HFFc6 (cell line): ENCODE measurements at regions not wholly inside any gene's neighbourhood (a gene's known extent, or its start where the extent isn't known, plus 50 kb on each side); places are given as distances from the start of the nearest gene placed in this dataset.

Source experiments
- DNase-seq: peaks from one replicate; pipeline ENCODE4 v3.0.0-alpha.2; 2018
- H3K27ac Mint-ChIP-seq: 2 replicates; pipeline ENCODE4 v1.8.0; 2020; ENCODE audit warnings: mild to moderate bottlenecking, mixed read lengths
- H3K27me3 Mint-ChIP-seq: 2 replicates; pipeline ENCODE4 v1.8.0; 2021; ENCODE audit warnings: mild to moderate bottlenecking, moderate library complexity, mixed read lengths; ENCODE audit not compliant: insufficient read depth
- H3K36me3 Mint-ChIP-seq: 2 replicates; pipeline ENCODE4 v1.8.0; 2021; ENCODE audit warnings: low read depth, mixed read lengths
- H3K4me1 Mint-ChIP-seq: 2 replicates; pipeline ENCODE4 v1.8.0; 2020; ENCODE audit warnings: low read depth, mixed read lengths
- H3K4me3 Mint-ChIP-seq: 2 replicates; pipeline ENCODE4 v1.8.0; 2020; ENCODE audit warnings: mild to moderate bottlenecking, moderate library complexity, mixed read lengths
- H3K9me3 Mint-ChIP-seq: 2 replicates; pipeline ENCODE4 v1.8.0; 2020; ENCODE audit warnings: mild to moderate bottlenecking, mixed read lengths
- CTCF ChIP-seq: fragments of 200-600 bp; sonication (generic); IDR thresholded peaks from 2 replicates; pipeline ENCODE4 v1.5.0; 2021; ENCODE audit warnings: antibody characterized with exemption, mild to moderate bottlenecking

DNA sequence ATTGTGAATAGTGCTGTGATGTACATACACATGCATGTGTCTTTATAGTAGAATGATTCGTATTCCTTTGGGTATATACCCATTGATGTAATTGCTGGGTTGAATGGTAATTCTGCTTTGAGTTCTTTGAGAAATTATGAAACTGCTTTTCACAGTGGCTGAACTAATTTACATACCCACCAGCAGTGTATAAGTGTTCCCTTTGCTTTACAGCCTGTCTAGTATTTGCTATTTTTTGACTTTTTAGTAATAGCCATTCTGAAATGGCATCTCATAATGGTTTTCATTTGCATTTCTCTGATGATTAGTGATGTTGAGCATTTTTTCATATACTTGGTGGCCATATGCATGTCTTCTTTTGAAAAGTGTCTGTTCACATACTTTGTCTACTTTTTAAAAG, 54.5 kb upstream of the FAM78B start:
- no peaks in the 10 kb centered on the region; the same call in 1 of the 2 replicates for H3K36me3 Mint-ChIP-seq
- H3K4me1 Mint-ChIP-seq = no peaks in the 10 kb centered on the region
- no peak overlapping the region for H3K4me3 Mint-ChIP-seq
- H3K27ac Mint-ChIP-seq = no peak overlapping the region
- DNase-seq = no peak
- H3K9me3 Mint-ChIP-seq = peaks cover 77% of the 10 kb centered on the region
- TF ChIP-seq CTCF = no peak
- H3K27me3 Mint-ChIP-seq = no peaks in the 10 kb centered on the region; the same call in 1 of the 2 replicates

DNA sequence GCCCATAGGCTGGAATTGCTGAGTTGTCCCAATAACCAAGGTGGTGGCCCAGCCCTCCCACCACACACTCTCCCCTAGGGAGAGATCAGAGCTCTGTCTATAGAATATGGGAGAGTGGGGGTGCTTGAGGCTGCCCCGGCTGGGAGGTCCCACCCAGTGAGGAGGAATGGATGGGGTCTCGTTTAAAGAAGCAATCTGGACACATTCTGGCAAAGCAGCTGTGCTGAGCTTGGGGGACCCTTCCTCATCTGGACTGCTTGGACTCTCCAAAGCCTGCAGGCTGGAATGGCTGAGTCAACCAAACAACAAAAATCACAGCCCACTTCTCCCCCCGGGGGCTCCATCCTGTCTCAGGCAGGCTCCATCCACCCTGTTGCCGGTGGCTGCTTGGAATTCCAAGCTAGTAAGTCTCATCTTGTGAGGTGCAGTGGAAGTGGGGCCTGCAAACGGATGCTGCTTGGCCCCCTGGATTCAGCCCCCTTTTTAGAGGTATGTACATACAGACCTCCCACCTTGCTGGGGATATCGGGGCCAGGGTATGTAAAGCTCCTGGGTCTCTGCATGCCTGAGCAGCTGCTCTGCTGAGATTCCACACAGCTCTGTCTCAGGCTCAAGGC, 67.1 kb upstream of the FAM78B start:
- Mint-ChIP-seq H3K4me3 (no peak overlapping the region), H3K27ac (no peak overlapping the region), H3K4me1 (no peaks in the 10 kb centered on the region), H3K27me3 (no peaks in the 10 kb centered on the region), H3K9me3 (peaks cover 73% of the 10 kb centered on the region), H3K36me3 (peaks cover 4% of the 10 kb centered on the region; the same call in 1 of the 2 replicates)
- no peak for DNase-seq
- no peak for TF ChIP-seq CTCF

DNA sequence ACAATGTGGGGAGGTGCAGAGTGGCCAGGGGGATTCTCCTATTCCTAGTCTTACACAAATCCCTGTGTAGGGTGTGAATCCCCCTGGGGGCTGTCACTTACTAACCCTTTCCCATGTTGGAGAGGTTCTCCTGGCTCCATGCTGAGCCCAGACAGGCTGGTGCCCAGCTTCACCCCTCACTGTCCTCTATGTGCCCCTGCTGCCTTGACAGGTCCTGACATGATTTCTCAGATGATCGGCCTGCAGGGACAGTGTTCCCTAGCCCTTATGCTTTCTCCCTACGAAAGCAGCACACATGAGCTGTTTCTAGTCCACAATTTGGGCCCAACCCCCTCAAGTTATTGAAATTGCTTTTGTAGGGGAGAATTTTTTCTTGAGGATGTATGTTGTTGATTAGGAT, 68.9 kb upstream of the FAM78B start:
- H3K36me3 Mint-ChIP-seq = peaks cover 4% of the 10 kb centered on the region; the same call in 1 of the 2 replicates
- H3K27me3 Mint-ChIP-seq = no peaks in the 10 kb centered on the region
- peaks cover 57% of the 10 kb centered on the region for H3K9me3 Mint-ChIP-seq
- no peak for DNase-seq
- H3K4me3 Mint-ChIP-seq = no peak overlapping the region
- no peak for TF ChIP-seq CTCF
- no peaks in the 10 kb centered on the region for H3K4me1 Mint-ChIP-seq
- no peak overlapping the region for H3K27ac Mint-ChIP-seq

- TF ChIP-seq CTCF = no peak
- no peaks in the 10 kb centered on the region for H3K27me3 Mint-ChIP-seq
- no peaks in the 10 kb centered on the region for H3K4me1 Mint-ChIP-seq
- peaks cover 4% of the 10 kb centered on the region; the same call in 1 of the 2 replicates for H3K36me3 Mint-ChIP-seq
- H3K4me3 Mint-ChIP-seq = no peak overlapping the region
- DNase-seq = no peak
- H3K27ac Mint-ChIP-seq = no peak overlapping the region
- H3K9me3 Mint-ChIP-seq = peaks cover 45% of the 10 kb centered on the region
Observed at GRCh38 chr1:166237675-166238074, 70.9 kb upstream of the FAM78B start.

- no peak for TF ChIP-seq CTCF
- Mint-ChIP-seq H3K27ac (no peak overlapping the region), H3K36me3 (0 out of 2 replicates have a peak, but pooled peaks cover 4% of the 10 kb centered on the region), H3K4me1 (no peaks in the 10 kb centered on the region), H3K4me3 (no peak overlapping the region), H3K9me3 (peaks cover 65% of the 10 kb centered on the region), H3K27me3 (no peaks in the 10 kb centered on the region)
- DNase-seq = no peak
Observed at GRCh38 chr1:166253076-166253779, 86.4 kb upstream of the FAM78B start.
